GM12891 (cell line): ENCODE measurements at regions not wholly inside any gene's neighbourhood (a gene's known extent, or its start where the extent isn't known, plus 50 kb on each side); places are given as distances from the start of the nearest gene placed in this dataset.

Experiments used
- POLR2A ChIP-seq: IDR thresholded peaks from 2 replicates; pipeline ENCODE4 v1.6.1; 2011; ENCODE audit warnings: low read depth, low read length, control low read depth
- POLR2AphosphoS5 ChIP-seq: IDR thresholded peaks from 2 replicates; pipeline ENCODE4 v1.6.1; 2011; ENCODE audit warnings: low read depth, low read length, control low read depth
- TAF1 ChIP-seq: IDR thresholded peaks from 2 replicates; pipeline ENCODE4 v1.6.1; 2011; ENCODE audit warnings: low read depth, low read length, control low read depth

GRCh38 chr12:93990832-93991803 lies 157.3 kb upstream of the PLXNC1 start:
- TF ChIP-seq POLR2A (no peak), POLR2AphosphoS5 (no peak), TAF1 (no peak)
